ENCODE measurements at regions not wholly inside any gene's neighbourhood (a gene's known extent, or its start where the extent isn't known, plus 50 kb on each side); places are given as distances from the start of the nearest gene placed in this dataset.

DNA sequence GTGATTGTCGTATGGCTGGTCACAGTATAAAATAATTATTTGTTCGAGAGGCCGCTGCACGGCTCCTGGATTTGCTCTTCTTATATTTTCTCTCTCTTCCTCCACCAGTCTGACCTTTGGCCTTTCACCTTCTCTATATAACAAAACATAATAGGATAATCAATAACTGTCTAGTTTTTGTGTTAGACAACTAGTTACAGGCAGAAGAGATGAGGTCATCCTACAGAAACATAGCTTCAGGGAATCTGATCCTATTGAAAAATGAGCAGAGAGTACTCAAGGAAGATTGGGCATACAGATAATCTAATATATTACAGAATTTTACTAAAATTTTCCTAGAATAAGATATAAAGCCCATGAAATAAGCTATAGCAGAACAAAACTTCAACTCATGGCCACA, 731.3 kb upstream of the SLC39A10 start:
- TF ChIP-seq, protein P1, sequence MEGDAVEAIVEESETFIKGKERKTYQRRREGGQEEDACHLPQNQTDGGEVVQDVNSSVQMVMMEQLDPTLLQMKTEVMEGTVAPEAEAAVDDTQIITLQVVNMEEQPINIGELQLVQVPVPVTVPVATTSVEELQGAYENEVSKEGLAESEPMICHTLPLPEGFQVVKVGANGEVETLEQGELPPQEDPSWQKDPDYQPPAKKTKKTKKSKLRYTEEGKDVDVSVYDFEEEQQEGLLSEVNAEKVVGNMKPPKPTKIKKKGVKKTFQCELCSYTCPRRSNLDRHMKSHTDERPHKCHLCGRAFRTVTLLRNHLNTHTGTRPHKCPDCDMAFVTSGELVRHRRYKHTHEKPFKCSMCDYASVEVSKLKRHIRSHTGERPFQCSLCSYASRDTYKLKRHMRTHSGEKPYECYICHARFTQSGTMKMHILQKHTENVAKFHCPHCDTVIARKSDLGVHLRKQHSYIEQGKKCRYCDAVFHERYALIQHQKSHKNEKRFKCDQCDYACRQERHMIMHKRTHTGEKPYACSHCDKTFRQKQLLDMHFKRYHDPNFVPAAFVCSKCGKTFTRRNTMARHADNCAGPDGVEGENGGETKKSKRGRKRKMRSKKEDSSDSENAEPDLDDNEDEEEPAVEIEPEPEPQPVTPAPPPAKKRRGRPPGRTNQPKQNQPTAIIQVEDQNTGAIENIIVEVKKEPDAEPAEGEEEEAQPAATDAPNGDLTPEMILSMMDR (IDR thresholded peaks at IDR 0.05), result no peak
- Mint-ChIP-seq H3K4me3 (ENCODE audit: unreplicated experiment) (no peak overlapping the region), H3K9me3 (ENCODE audit: unreplicated experiment) (no peaks in the 10 kb centered on the region), H3K27me3 (ENCODE audit: unreplicated experiment) (peaks cover 2% of the 10 kb centered on the region), H3K4me1 (ENCODE audit: unreplicated experiment) (no peaks in the 10 kb centered on the region), H3K36me3 (ENCODE audit: unreplicated experiment) (no peaks in the 10 kb centered on the region), H3K27ac (ENCODE audit: unreplicated experiment) (no peak overlapping the region)
- no peak for DNase-seq (ENCODE audit: extremely low spot score, unreplicated experiment)

DNA sequence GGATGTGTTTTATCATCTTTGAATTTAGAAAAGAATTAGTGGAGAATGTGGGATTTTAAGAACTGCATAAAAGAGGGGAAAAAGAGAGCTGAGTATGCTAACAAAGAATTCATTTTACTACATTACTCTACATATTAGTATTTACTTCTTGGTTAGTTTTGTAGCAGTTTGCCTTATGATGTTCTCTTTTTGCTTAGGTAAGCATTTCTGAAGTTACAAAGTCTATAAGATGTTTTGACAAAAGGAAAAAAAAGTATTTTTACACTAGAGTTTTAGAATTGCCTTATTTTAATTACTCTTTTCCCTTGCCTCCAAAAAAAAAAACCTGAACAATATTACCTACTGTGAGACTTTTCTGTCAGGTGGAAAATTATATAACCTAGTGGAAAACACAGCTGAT, 739.5 kb upstream of the SLC39A10 start:
- no peaks in the 10 kb centered on the region for H3K27me3 Mint-ChIP-seq (ENCODE audit: unreplicated experiment)
- TF ChIP-seq, protein P1 (IDR thresholded peaks at IDR 0.05), result no peak
- no peaks in the 10 kb centered on the region for H3K9me3 Mint-ChIP-seq (ENCODE audit: unreplicated experiment)
- H3K4me1 Mint-ChIP-seq (ENCODE audit: unreplicated experiment), result no peaks in the 10 kb centered on the region
- no peak for DNase-seq (ENCODE audit: extremely low spot score, unreplicated experiment)
- H3K4me3 Mint-ChIP-seq (ENCODE audit: unreplicated experiment), result no peak overlapping the region
- no peak overlapping the region for H3K27ac Mint-ChIP-seq (ENCODE audit: unreplicated experiment)
- H3K36me3 Mint-ChIP-seq (ENCODE audit: unreplicated experiment), result no peaks in the 10 kb centered on the region

DNA sequence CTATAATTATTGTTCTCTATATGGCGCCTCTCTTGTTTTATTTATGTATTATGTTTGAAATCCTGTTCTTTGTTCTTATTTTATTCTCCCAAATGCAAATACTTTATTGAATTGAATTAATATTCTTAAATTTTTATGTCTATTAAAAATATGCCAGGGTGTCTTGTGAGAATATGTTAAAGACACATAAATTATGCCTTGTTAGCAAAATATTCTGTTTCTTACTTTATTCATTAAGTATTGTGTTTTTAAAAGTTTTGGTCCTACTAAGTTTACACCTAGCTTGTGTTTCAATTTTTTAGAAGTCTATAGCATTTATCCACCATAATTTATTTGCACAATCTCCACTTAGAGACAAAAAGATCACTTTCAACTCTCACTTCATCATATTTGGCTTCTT, 741.5 kb upstream of the SLC39A10 start:
- H3K36me3 Mint-ChIP-seq (ENCODE audit: unreplicated experiment), result no peaks in the 10 kb centered on the region

DNA sequence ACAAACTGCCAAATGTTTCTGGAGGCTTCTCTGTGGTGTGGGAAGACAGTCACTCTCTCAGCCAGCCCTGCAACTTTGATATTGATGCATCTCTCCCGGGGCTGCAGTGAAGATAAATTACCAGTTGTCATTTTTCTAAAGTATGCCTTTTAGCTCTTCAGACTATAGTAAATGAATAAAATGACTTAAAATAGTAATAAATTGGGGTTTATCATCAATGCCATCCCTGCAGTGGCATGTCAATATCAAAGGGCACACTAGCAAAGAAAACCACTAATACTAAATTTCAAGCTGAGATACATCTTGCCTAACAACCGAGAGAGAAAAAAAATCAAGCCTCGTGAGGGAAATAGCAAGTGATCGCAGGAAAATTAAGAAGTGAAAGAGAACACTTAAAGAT, 749.5 kb upstream of the SLC39A10 start:
- TF ChIP-seq, protein P1 (IDR thresholded peaks at IDR 0.05), result no peak
- Mint-ChIP-seq H3K36me3 (ENCODE audit: unreplicated experiment) (no peaks in the 10 kb centered on the region), H3K27me3 (ENCODE audit: unreplicated experiment) (no peaks in the 10 kb centered on the region), H3K27ac (ENCODE audit: unreplicated experiment) (no peak overlapping the region), H3K4me1 (ENCODE audit: unreplicated experiment) (no peaks in the 10 kb centered on the region), H3K4me3 (ENCODE audit: unreplicated experiment) (no peak overlapping the region), H3K9me3 (ENCODE audit: unreplicated experiment) (no peaks in the 10 kb centered on the region)
- DNase-seq (ENCODE audit: extremely low spot score, unreplicated experiment), result no peak

More for the DNA sequence above, 741.5 kb upstream of the SLC39A10 start:
- H3K4me1 Mint-ChIP-seq (ENCODE audit: unreplicated experiment), result no peaks in the 10 kb centered on the region
- TF ChIP-seq, protein P1 (IDR thresholded peaks at IDR 0.05), result no peak
- H3K9me3 Mint-ChIP-seq (ENCODE audit: unreplicated experiment), result no peaks in the 10 kb centered on the region
- no peak overlapping the region for H3K27ac Mint-ChIP-seq (ENCODE audit: unreplicated experiment)
- DNase-seq (ENCODE audit: extremely low spot score, unreplicated experiment), result no peak
- H3K27me3 Mint-ChIP-seq (ENCODE audit: unreplicated experiment), result no peaks in the 10 kb centered on the region
- H3K4me3 Mint-ChIP-seq (ENCODE audit: unreplicated experiment), result no peak overlapping the region

DNA sequence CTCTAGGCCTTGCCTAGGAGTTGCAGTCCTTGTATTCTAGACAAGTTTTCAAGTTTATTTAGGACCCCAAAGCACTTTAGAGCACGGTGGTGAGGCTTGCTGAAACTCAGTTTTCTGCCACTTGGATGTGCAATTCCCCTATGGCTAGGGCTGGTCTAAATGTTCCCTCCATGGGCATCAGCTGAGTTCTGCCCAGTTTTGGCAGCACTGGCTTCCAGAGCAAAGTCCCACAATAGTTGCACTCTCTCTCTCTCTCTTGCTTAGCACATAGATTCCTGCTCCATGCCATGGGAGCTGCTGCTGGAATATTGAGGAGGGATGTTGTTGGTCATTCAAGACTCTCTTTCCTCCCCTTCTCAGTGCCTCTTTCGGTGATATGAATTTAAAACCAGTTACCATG, 760.2 kb upstream of the SLC39A10 start:
- Mint-ChIP-seq H3K4me3 (ENCODE audit: unreplicated experiment) (no peak overlapping the region), H3K36me3 (ENCODE audit: unreplicated experiment) (no peaks in the 10 kb centered on the region), H3K27ac (ENCODE audit: unreplicated experiment) (no peak overlapping the region), H3K27me3 (ENCODE audit: unreplicated experiment) (peaks cover 2% of the 10 kb centered on the region), H3K9me3 (ENCODE audit: unreplicated experiment) (no peaks in the 10 kb centered on the region), H3K4me1 (ENCODE audit: unreplicated experiment) (no peaks in the 10 kb centered on the region)
- TF ChIP-seq, protein P1 (IDR thresholded peaks at IDR 0.05), result no peak
- DNase-seq (ENCODE audit: extremely low spot score, unreplicated experiment), result no peak

Data from osteocyte (in vitro differentiated cells).